Right lobe of liver (tissue), 4 donors: ENCODE measurements at regions not wholly inside any gene's neighbourhood (a gene's known extent, or its start where the extent isn't known, plus 50 kb on each side); places are given as distances from the start of the nearest gene placed in this dataset.

Source experiments
- POLR2A ChIP-seq: fragments of 450-650 bp; IDR thresholded peaks from one replicate; pipeline ENCODE4 v1.6.1; 2017; ENCODE audit warnings: antibody characterized with exemption, mild to moderate bottlenecking
- TF ChIP-seq, protein P1 (sequence below), 4 donors: fragments of 200-600 bp in 3 of 4; fragments of 450-650 bp in 1 of 4; IDR thresholded peaks; one replicate each; pipeline versions ENCODE4 v1.5.1 to v1.8.0; 2016 to 2022; ENCODE audit warnings: antibody characterized with exemption in 4 of 4, mild to moderate bottlenecking in 2 of 4
- donor health status: DM: no; HTN: no; CAD: no.
- donor health status: DM: no; HTN: no; CAD: no.
- donor health status: DM: no; HTN: yes; CAD: no.

DNA sequence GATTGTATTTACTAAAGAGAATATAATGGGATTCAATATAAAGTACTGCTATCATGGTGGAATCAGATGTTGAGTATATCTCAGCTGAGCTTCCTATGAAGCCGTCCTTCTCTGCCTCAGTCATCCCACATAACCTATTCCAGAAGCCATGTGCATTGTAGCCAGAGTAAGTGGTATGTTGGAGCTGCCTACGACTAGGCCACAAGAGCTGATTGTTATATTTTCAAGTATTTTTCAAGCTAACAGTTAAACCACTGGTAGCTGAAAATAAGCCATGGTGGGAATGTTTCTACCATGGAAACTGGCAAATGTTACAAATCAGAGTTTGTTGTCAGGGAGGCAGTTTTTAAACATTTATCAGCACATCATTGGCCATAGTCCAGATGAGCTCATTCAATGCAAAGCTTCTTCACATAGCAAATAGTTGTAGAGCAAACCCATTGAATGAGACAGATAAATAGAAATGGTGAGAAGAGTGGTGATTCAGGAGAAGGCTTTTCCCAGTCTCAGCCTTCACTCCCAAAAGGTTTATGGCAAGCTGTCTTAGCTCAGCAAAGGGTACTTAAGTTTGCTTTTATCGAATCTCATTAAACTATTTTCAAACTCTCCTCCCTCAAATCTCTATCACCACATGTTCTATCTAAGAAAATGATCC lies 436.4 kb downstream of the PCDH19 start:
- TF ChIP-seq, protein P1, sequence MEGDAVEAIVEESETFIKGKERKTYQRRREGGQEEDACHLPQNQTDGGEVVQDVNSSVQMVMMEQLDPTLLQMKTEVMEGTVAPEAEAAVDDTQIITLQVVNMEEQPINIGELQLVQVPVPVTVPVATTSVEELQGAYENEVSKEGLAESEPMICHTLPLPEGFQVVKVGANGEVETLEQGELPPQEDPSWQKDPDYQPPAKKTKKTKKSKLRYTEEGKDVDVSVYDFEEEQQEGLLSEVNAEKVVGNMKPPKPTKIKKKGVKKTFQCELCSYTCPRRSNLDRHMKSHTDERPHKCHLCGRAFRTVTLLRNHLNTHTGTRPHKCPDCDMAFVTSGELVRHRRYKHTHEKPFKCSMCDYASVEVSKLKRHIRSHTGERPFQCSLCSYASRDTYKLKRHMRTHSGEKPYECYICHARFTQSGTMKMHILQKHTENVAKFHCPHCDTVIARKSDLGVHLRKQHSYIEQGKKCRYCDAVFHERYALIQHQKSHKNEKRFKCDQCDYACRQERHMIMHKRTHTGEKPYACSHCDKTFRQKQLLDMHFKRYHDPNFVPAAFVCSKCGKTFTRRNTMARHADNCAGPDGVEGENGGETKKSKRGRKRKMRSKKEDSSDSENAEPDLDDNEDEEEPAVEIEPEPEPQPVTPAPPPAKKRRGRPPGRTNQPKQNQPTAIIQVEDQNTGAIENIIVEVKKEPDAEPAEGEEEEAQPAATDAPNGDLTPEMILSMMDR (IDR thresholded peaks at IDR 0.05): no peak
- TF ChIP-seq POLR2A: no peak
